DMS53 treated with DMSO at 0.1 percent for 48 hours (cell line): ENCODE measurements at regions not wholly inside any gene's neighbourhood (a gene's known extent, or its start where the extent isn't known, plus 50 kb on each side); places are given as distances from the start of the nearest gene placed in this dataset.
"Not testable (repeated sequence)": the region's sequence is repeated elsewhere in the genome, so short reads cannot be mapped to it uniquely, and the experiment has no call there.

Experiments used
- DNase-seq: peaks from one replicate; lab custom pipeline; 2025; ENCODE audit not compliant: unreplicated experiment; lab: John Stamatoyannopoulos, UW

- DNase-seq, result no peak
Observed at GRCh38 chr1:215023155-215023832, 59.2 kb upstream of the KCNK2 start.

GRCh38 chr1:215028954-215029353 lies 53.6 kb upstream of the KCNK2 start:
- no peak for DNase-seq

- DNase-seq, result not testable (repeated sequence)
Observed at GRCh38 chr1:215030581-215030980, 52.0 kb upstream of the KCNK2 start.

GRCh38 chr1:215031392-215031791 lies 51.1 kb upstream of the KCNK2 start:
- no peak for DNase-seq
